A673 (cell line): ENCODE measurements at regions not wholly inside any gene's neighbourhood (a gene's known extent, or its start where the extent isn't known, plus 50 kb on each side); places are given as distances from the start of the nearest gene placed in this dataset.

Experiments used
- EZH2 ChIP-seq: fragments of 200-600 bp; sonication (generic); IDR thresholded peaks from 2 replicates; pipeline ENCODE4 v1.6.1; 2017; ENCODE audit warnings: borderline replicate concordance, low read depth, mild to moderate bottlenecking, mixed read lengths, antibody characterized with exemption, low read length; ENCODE audit not compliant: poor library complexity, severe bottlenecking
- TF ChIP-seq, protein P1 (sequence below): fragments of 300-800, 200-600 bp; sonication (generic); conservative IDR thresholded peaks from 2 replicates; pipeline ENCODE4 v1.5.1; 2017; ENCODE audit warnings: low read depth, mild to moderate bottlenecking, antibody characterized with exemption, low read length, moderate library complexity, mixed read lengths

DNA sequence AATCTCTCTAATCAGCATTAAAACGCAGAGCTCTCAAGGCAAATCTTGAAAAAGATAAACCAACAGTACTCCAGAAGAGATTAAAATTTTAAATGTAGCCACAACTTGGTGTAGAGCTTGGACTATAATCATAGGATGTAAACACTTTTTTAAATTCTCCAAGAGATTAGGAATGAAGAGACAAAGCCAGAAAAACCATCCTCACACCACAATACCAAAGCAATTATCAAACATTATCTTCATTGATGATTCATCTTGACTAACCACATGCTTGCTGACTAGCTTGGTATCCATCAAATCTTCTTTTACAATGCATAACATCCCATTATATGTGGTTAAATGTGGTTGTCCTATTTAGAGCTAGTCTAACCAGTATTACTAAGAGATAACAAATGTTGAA, 815.1 kb downstream of the TLE1 start:
- TF ChIP-seq, protein P1, sequence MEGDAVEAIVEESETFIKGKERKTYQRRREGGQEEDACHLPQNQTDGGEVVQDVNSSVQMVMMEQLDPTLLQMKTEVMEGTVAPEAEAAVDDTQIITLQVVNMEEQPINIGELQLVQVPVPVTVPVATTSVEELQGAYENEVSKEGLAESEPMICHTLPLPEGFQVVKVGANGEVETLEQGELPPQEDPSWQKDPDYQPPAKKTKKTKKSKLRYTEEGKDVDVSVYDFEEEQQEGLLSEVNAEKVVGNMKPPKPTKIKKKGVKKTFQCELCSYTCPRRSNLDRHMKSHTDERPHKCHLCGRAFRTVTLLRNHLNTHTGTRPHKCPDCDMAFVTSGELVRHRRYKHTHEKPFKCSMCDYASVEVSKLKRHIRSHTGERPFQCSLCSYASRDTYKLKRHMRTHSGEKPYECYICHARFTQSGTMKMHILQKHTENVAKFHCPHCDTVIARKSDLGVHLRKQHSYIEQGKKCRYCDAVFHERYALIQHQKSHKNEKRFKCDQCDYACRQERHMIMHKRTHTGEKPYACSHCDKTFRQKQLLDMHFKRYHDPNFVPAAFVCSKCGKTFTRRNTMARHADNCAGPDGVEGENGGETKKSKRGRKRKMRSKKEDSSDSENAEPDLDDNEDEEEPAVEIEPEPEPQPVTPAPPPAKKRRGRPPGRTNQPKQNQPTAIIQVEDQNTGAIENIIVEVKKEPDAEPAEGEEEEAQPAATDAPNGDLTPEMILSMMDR, result no peak
- no peak for TF ChIP-seq EZH2
